Peyer's patch (tissue), 4 donors: ENCODE measurements at regions not wholly inside any gene's neighbourhood (a gene's known extent, or its start where the extent isn't known, plus 50 kb on each side); places are given as distances from the start of the nearest gene placed in this dataset.

Source experiments
- POLR2A ChIP-seq, 2 donors: fragments of 450-650 bp; IDR thresholded peaks; one replicate each; pipeline ENCODE4 v1.5.1; 2017; ENCODE audit warnings: antibody characterized with exemption in 2 of 2, mild to moderate bottlenecking in 2 of 2, moderate library complexity in 2 of 2
- TF ChIP-seq, protein P1 (sequence below), 6 experiments: fragments of 450-650 bp in 4 of 6; fragments of 200-600 bp in 2 of 6; sonication (generic) in 1 of 6; IDR thresholded peaks; one replicate each; pipeline ENCODE4 v1.5.1; 2017 to 2019; ENCODE audit warnings: antibody characterized with exemption in 6 of 6, mild to moderate bottlenecking in 3 of 6, moderate library complexity in 1 of 6

- no peak for TF ChIP-seq POLR2A (IDR thresholded peaks at IDR 0.05)
- TF ChIP-seq, protein P1, sequence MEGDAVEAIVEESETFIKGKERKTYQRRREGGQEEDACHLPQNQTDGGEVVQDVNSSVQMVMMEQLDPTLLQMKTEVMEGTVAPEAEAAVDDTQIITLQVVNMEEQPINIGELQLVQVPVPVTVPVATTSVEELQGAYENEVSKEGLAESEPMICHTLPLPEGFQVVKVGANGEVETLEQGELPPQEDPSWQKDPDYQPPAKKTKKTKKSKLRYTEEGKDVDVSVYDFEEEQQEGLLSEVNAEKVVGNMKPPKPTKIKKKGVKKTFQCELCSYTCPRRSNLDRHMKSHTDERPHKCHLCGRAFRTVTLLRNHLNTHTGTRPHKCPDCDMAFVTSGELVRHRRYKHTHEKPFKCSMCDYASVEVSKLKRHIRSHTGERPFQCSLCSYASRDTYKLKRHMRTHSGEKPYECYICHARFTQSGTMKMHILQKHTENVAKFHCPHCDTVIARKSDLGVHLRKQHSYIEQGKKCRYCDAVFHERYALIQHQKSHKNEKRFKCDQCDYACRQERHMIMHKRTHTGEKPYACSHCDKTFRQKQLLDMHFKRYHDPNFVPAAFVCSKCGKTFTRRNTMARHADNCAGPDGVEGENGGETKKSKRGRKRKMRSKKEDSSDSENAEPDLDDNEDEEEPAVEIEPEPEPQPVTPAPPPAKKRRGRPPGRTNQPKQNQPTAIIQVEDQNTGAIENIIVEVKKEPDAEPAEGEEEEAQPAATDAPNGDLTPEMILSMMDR (IDR thresholded peaks at IDR 0.05) = no peak
Measured at GRCh38 chr6:19712012-19712688, 125.0 kb upstream of the ID4 start.
